Osteoblast (primary cell): ENCODE measurements at regions not wholly inside any gene's neighbourhood (a gene's known extent, or its start where the extent isn't known, plus 50 kb on each side); places are given as distances from the start of the nearest gene placed in this dataset.
"Not testable (repeated sequence)": the region's sequence is repeated elsewhere in the genome, so short reads cannot be mapped to it uniquely, and the experiment has no call there.

Source experiments
- DNase-seq: peaks from one replicate; pipeline ENCODE4 v3.0.0; 2011; ENCODE audit warnings: low spot score, mixed read lengths; ENCODE audit not compliant: insufficient read length; ENCODE audit errors: missing footprints
- H2AFZ ChIP-seq: 2 replicates; pipeline ENCODE4 v1.6.0; 2011; ENCODE audit warnings: mild to moderate bottlenecking, low read length
- H3K27ac ChIP-seq: 2 replicates; pipeline ENCODE4 v1.5.1; 2011; ENCODE audit warnings: mild to moderate bottlenecking, low read depth, low read length, moderate library complexity
- H3K27me3 ChIP-seq: 2 replicates; pipeline ENCODE4 v1.6.0; 2012; ENCODE audit warnings: mild to moderate bottlenecking, control low read depth, inconsistent platforms, low read length, moderate library complexity; ENCODE audit not compliant: insufficient read depth
- H3K36me3 ChIP-seq: 2 replicates; pipeline ENCODE4 v1.5.1; 2011; ENCODE audit warnings: mild to moderate bottlenecking, low read length, control low read depth, moderate library complexity; ENCODE audit not compliant: insufficient read depth
- H3K4me1 ChIP-seq: 2 replicates; pipeline ENCODE4 v1.5.1; 2011; ENCODE audit warnings: mild to moderate bottlenecking, low read length, control low read depth, moderate library complexity; ENCODE audit not compliant: insufficient read depth
- H3K4me2 ChIP-seq: 2 replicates; pipeline ENCODE4 v1.6.0; 2011; ENCODE audit warnings: mild to moderate bottlenecking, low read length; ENCODE audit not compliant: insufficient read depth
- H3K4me3 ChIP-seq: fragments of 200-600 bp; sonication (generic); 3 replicates; pipeline ENCODE4 v1.5.1; 2012; ENCODE audit warnings: mild to moderate bottlenecking, low read length, inconsistent platforms; ENCODE audit not compliant: insufficient read depth
- H3K79me2 ChIP-seq: 2 replicates; pipeline ENCODE4 v1.6.0; 2012; ENCODE audit warnings: mild to moderate bottlenecking, low read length, control low read depth, inconsistent platforms; ENCODE audit not compliant: insufficient read depth
- H3K9me3 ChIP-seq: 2 replicates; pipeline ENCODE4 v1.5.1; 2011; ENCODE audit warnings: low read depth, low read length, control low read depth
- H4K20me1 ChIP-seq: 2 replicates; pipeline ENCODE4 v1.6.0; 2012; ENCODE audit warnings: mild to moderate bottlenecking, low read length, control low read depth; ENCODE audit not compliant: insufficient read depth
- TF ChIP-seq, protein P1 (sequence below): IDR thresholded peaks from 2 replicates; pipeline ENCODE4 v1.5.1; 2011; ENCODE audit warnings: mild to moderate bottlenecking, low read depth, low read length, moderate library complexity; ENCODE audit errors: extremely low read depth

DNA sequence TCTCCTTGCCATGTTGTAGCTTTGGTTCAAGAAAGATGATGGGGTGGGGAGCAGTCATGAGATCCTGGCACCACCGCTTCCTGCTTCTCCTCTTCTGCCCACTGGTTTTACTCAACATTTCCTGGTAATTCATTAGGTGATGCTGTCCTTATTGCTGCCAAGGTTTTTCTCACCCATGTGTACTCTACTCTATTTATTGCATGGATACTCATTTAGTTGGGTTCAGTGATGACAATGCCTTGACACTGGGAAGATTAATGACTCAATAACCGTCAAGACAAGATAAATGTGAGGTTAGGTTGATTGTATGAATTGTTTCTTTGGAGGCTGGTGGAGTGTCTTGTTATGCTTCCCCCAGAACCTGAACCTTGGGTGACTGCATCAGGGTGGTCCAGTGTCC lies 484.2 kb downstream of the SIPA1L2 start:
- Histone ChIP-seq H3K9me3 (no peaks in the 10 kb centered on the region), H3K4me2 (no peak overlapping the region), H3K36me3 (no peaks in the 10 kb centered on the region), H3K27ac (no peak overlapping the region), H3K79me2 (no peaks in the 10 kb centered on the region), H2AFZ (no peak overlapping the region), H4K20me1 (no peaks in the 10 kb centered on the region), H3K4me1 (peaks cover 29% of the 10 kb centered on the region), H3K27me3 (no peaks in the 10 kb centered on the region), H3K4me3 (no peak overlapping the region)
- TF ChIP-seq, protein P1, sequence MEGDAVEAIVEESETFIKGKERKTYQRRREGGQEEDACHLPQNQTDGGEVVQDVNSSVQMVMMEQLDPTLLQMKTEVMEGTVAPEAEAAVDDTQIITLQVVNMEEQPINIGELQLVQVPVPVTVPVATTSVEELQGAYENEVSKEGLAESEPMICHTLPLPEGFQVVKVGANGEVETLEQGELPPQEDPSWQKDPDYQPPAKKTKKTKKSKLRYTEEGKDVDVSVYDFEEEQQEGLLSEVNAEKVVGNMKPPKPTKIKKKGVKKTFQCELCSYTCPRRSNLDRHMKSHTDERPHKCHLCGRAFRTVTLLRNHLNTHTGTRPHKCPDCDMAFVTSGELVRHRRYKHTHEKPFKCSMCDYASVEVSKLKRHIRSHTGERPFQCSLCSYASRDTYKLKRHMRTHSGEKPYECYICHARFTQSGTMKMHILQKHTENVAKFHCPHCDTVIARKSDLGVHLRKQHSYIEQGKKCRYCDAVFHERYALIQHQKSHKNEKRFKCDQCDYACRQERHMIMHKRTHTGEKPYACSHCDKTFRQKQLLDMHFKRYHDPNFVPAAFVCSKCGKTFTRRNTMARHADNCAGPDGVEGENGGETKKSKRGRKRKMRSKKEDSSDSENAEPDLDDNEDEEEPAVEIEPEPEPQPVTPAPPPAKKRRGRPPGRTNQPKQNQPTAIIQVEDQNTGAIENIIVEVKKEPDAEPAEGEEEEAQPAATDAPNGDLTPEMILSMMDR, result no peak
- DNase-seq, result peak; percentile 1

DNA sequence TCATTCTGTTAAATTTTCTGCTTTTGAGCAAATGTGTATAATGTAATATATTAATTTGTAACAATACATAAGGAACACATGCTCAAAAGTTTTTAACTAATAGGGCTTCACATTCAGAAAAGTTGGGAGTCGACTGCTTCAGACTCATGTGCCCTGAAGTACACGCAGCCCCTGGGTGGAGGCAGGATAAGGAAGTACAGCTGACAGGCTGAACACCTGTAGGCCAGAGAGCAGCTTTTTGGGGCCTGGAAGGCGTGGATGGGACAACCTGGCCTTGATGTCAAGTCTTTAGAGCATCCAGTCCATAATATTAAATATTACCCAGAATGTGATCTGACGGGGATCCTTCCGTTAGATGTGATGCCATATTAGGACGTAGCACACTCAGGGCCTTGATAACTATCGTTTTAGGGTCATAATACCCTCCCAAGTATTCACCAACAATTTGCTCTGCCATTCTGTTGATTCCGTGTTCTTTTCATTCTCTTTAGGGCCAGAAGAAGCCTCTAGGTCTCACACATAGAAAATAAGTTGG lies 485.2 kb downstream of the SIPA1L2 start:
- Histone ChIP-seq H2AFZ (no peak overlapping the region), H3K4me2 (no peak overlapping the region), H3K9me3 (no peaks in the 10 kb centered on the region), H3K27ac (no peak overlapping the region), H3K4me3 (no peak overlapping the region), H3K4me1 (peaks cover 27% of the 10 kb centered on the region), H3K79me2 (no peaks in the 10 kb centered on the region), H4K20me1 (no peaks in the 10 kb centered on the region), H3K27me3 (no peaks in the 10 kb centered on the region), H3K36me3 (no peaks in the 10 kb centered on the region)
- TF ChIP-seq, protein P1, result no peak
- DNase-seq, result no peak

DNA sequence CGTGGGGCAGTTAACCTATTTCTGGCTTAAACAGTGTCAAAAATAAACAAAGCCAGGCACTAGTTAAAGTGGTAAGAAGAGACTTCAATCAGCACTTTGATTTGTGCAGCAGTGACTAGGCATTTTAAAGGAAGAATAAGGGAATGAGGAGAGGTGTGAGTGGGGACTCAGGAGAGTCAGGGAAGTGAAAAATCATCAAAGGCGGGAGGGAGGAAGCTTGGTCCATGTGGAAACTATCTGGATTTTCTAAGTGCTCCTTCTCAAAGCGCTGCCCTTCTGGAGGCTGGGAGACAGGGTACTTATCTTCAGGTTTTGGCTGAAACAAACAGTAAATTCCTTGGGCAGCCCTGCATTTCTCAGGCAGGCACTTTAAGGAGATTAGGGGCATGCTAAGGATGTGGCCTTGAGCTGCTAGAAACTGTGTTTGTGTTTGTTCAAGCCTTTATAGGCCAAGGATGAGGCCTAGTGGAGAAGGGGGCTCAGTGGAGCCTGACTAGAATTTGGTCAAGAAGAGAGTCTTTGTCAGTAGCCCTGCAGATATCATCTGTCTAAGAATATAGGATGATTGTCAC lies 486.5 kb downstream of the SIPA1L2 start:
- TF ChIP-seq, protein P1, result no peak
- Histone ChIP-seq H3K4me1 (peaks cover 17% of the 10 kb centered on the region), H3K4me3 (no peak overlapping the region), H3K27ac (peak overlapping the region; percentile 71), H3K79me2 (no peaks in the 10 kb centered on the region), H3K9me3 (no peaks in the 10 kb centered on the region), H3K27me3 (no peaks in the 10 kb centered on the region), H2AFZ (peak overlapping the region; percentile 30), H3K36me3 (no peaks in the 10 kb centered on the region), H4K20me1 (no peaks in the 10 kb centered on the region), H3K4me2 (peak overlapping the region; percentile 50)
- DNase-seq, result no peak

DNA sequence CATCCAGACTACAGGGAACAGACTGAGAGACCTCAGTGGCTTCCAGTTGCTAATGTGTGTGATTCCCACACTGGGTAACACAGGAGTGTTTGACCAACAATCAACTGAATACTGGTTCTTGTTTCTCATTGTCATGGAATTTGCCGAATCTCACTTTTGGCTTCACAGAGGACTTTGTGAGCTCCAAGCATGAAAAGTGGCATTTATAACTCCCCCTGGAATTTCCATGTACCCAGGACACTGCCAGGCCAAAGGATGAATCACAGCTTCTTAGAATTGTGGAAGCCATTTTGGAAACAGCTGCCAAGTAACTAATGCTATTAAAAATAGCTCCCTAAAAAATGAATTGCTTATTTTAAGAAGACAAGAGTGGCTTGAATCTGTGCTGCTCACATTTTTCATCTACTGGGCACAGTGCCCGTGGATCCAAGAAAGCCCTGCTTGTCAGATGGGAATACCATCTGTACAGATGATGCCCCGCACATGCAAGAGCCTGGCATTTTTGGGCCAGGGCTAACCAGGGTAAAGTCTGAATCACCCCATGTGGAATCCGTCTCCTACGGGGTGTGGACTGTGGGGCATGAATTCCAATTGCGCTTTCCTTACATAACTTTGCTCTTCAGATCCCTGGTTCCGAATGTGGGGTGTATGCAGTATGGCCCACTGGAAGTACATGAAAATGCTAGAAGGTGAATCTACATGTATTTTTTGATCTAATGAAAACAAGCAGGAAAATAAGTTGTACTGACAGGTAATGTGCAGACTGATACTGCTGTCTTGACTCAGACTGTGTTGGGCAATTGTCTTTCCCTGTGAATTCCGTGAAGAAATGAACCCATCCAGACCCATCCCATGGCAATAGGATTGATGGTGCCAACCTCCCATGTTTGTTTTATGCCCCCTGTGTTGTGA lies 487.3 kb downstream of the SIPA1L2 start:
- Histone ChIP-seq H3K4me1 (peaks cover 17% of the 10 kb centered on the region), H4K20me1 (no peaks in the 10 kb centered on the region), H3K36me3 (no peaks in the 10 kb centered on the region), H3K27me3 (no peaks in the 10 kb centered on the region), H3K79me2 (no peaks in the 10 kb centered on the region), H3K4me2 (peak overlapping the region; percentile 50), H3K9me3 (no peaks in the 10 kb centered on the region), H3K4me3 (peak overlapping the region; percentile 5), H2AFZ (peak overlapping the region; percentile 69), H3K27ac (peak overlapping the region; percentile 71)
- peak; percentile 85 for DNase-seq
- TF ChIP-seq, protein P1, result no peak

DNA sequence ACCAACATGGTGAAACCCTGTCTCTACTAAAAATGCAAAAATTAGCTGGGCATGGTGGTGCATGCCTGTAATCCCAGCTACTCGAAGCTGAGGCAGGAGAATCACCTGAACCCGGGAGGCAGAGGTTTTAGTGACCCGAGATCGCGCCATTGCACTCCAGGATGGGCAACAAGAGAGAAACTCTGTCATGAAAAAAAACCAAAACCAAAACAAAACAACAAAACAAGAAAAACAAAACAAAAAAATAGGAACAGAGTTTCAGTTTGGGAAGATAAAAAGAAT lies 488.8 kb downstream of the SIPA1L2 start:
- not testable (repeated sequence) for H4K20me1 ChIP-seq, DNase-seq, H3K36me3 ChIP-seq, H3K4me3 ChIP-seq, H3K27ac ChIP-seq, H3K79me2 ChIP-seq, H3K27me3 ChIP-seq, H3K9me3 ChIP-seq, H3K4me2 ChIP-seq, H2AFZ ChIP-seq
- peaks cover 17% of the 10 kb centered on the region for H3K4me1 ChIP-seq
